GM23338 (cell line): ENCODE measurements at regions not wholly inside any gene's neighbourhood (a gene's known extent, or its start where the extent isn't known, plus 50 kb on each side); places are given as distances from the start of the nearest gene placed in this dataset.

ENCODE experiments used
- ATAC-seq: fragments of 200-7000 bp; cut with Tn5 transposase; 3 replicates; pipeline ENCODE4 v1.9.1; 2020
- DNase-seq: peaks from one replicate; pipeline ENCODE4 v3.0.0-alpha.2; 2015; ENCODE audit warnings: low spot score
- H2AFZ ChIP-seq: fragments of 200-600 bp; sonication (generic); 2 replicates; pipeline ENCODE4 v1.8.0; 2016; ENCODE audit warnings: antibody characterized with exemption, mild to moderate bottlenecking, moderate library complexity
- H3F3A ChIP-seq: fragments of 200-600 bp; sonication (generic); replicated peaks from 2 replicates; pipeline ENCODE4 v1.8.0; 2017; ENCODE audit warnings: antibody characterized with exemption, mixed run types, low read depth
- H3K27ac ChIP-seq: fragments of 200-600 bp; sonication (generic); 2 replicates; pipeline ENCODE4 v1.6.1; 2016; ENCODE audit warnings: low read depth
- H3K27me3 ChIP-seq: fragments of 200-600 bp; sonication (generic); 2 replicates; pipeline ENCODE4 v1.8.0; 2016; ENCODE audit warnings: mild to moderate bottlenecking, mixed run types, moderate library complexity; ENCODE audit not compliant: insufficient read depth
- H3K36me3 ChIP-seq: fragments of 200-600 bp; sonication (generic); 2 replicates; pipeline ENCODE4 v1.8.0; 2016; ENCODE audit warnings: mild to moderate bottlenecking; ENCODE audit not compliant: insufficient read depth
- H3K4me1 ChIP-seq: fragments of 200-600 bp; sonication (generic); 2 replicates; pipeline ENCODE4 v1.8.0; 2016; ENCODE audit warnings: mild to moderate bottlenecking, moderate library complexity; ENCODE audit not compliant: insufficient read depth
- H3K4me2 ChIP-seq: fragments of 200-600 bp; sonication (generic); 2 replicates; pipeline ENCODE4 v1.7.1; 2017; ENCODE audit warnings: mixed run types
- H3K4me3 ChIP-seq: fragments of 200-600 bp; sonication (generic); 2 replicates; pipeline ENCODE4 v1.6.1; 2016; ENCODE audit warnings: mixed run types
- H3K79me2 ChIP-seq: fragments of 200-600 bp; sonication (generic); replicated peaks from 2 replicates; pipeline ENCODE4 v1.8.0; 2017; ENCODE audit warnings: mild to moderate bottlenecking; ENCODE audit not compliant: insufficient read depth
- H3K9me2 ChIP-seq: fragments of 200-600 bp; sonication (generic); 2 replicates; pipeline ENCODE4 v1.8.0; 2017; ENCODE audit not compliant: insufficient read depth
- H4K20me1 ChIP-seq: fragments of 200-600 bp; sonication (generic); replicated peaks from 2 replicates; pipeline ENCODE4 v1.8.0; 2017; ENCODE audit warnings: mild to moderate bottlenecking; ENCODE audit not compliant: insufficient read depth
- H3K27ac Mint-ChIP-seq: 2 replicates; pipeline ENCODE4 v1.8.0; 2020; ENCODE audit warnings: inconsistent platforms, mild to moderate bottlenecking, moderate library complexity, mixed read lengths
- H3K27me3 Mint-ChIP-seq: 3 replicates; pipeline ENCODE4 v1.8.0; 2022; ENCODE audit warnings: low read depth, mild to moderate bottlenecking, moderate library complexity, mixed read lengths, inconsistent platforms; ENCODE audit not compliant: insufficient read depth, poor library complexity
- H3K36me3 Mint-ChIP-seq: 3 replicates; pipeline ENCODE4 v1.8.0; 2021; ENCODE audit warnings: low read depth, mild to moderate bottlenecking, inconsistent platforms, moderate library complexity, mixed read lengths
- H3K4me1 Mint-ChIP-seq: 3 replicates; pipeline ENCODE4 v1.8.0; 2020; ENCODE audit warnings: mild to moderate bottlenecking, inconsistent platforms, mixed read lengths
- H3K4me3 Mint-ChIP-seq: 3 replicates; pipeline ENCODE4 v1.8.0; 2021; ENCODE audit warnings: moderate library complexity, mild to moderate bottlenecking, inconsistent platforms, mixed read lengths
- H3K9me3 Mint-ChIP-seq: 3 replicates; pipeline ENCODE4 v1.8.0; 2020; ENCODE audit warnings: moderate library complexity, mild to moderate bottlenecking, inconsistent platforms, mixed read lengths
- CREB1 ChIP-seq: fragments of 250-450 bp; sonication (Bioruptor Pico); IDR thresholded peaks from 2 replicates; pipeline ENCODE4 v1.5.0; 2020; ENCODE audit warnings: low read depth, mild to moderate bottlenecking, moderate library complexity
- EZH2 ChIP-seq: fragments of 200-600 bp; sonication (generic); IDR thresholded peaks from one replicate; pipeline ENCODE4 v1.8.0; 2017; ENCODE audit warnings: antibody characterized with exemption, mild to moderate bottlenecking, low read depth; ENCODE audit not compliant: unreplicated experiment
- EZH2phosphoT487 ChIP-seq: fragments of 200-600 bp; sonication (generic); IDR thresholded peaks from one replicate; pipeline ENCODE4 v1.8.1; 2018; ENCODE audit warnings: antibody characterized with exemption; ENCODE audit not compliant: unreplicated experiment
- JUNB ChIP-seq: IDR thresholded peaks from one replicate; pipeline ENCODE4 v1.6.1; 2016; ENCODE audit warnings: antibody characterized with exemption; ENCODE audit not compliant: unreplicated experiment
- NANOG ChIP-seq: IDR thresholded peaks from 2 replicates; pipeline ENCODE4 v1.6.1; 2016; ENCODE audit warnings: antibody characterized with exemption, borderline replicate concordance
- POLR2AphosphoS5 ChIP-seq: IDR thresholded peaks from 2 replicates; pipeline ENCODE4 v1.6.1; 2016; ENCODE audit warnings: antibody characterized with exemption, low read depth
- STAT1 ChIP-seq: IDR thresholded peaks from one replicate; pipeline ENCODE4 v1.6.1; 2016; ENCODE audit warnings: antibody characterized with exemption; ENCODE audit not compliant: unreplicated experiment
- ZNF114 ChIP-seq: fragments of 250-450 bp; sonication (Bioruptor Pico); IDR thresholded peaks from 2 replicates; pipeline ENCODE4 v1.5.0; 2020; ENCODE audit warnings: mild to moderate bottlenecking, moderate library complexity
- ZNF331 ChIP-seq: fragments of 250-450 bp; sonication (Bioruptor Pico); IDR thresholded peaks from 2 replicates; pipeline ENCODE4 v1.5.0; 2020; ENCODE audit warnings: low read depth, mild to moderate bottlenecking, moderate library complexity
- TF ChIP-seq, protein P1 (sequence below): fragments of 250-450 bp; sonication (Bioruptor Pico); IDR thresholded peaks from 2 replicates; pipeline ENCODE4 v1.5.0; 2020; ENCODE audit warnings: mild to moderate bottlenecking, moderate library complexity
- TF ChIP-seq, protein P2 (sequence below): IDR thresholded peaks from one replicate; pipeline ENCODE4 v1.6.1; 2018; ENCODE audit warnings: antibody characterized with exemption; ENCODE audit not compliant: unreplicated experiment
- TF ChIP-seq, protein P3 (sequence below): IDR thresholded peaks from 2 replicates; pipeline ENCODE4 v1.6.1; 2016; ENCODE audit warnings: antibody characterized with exemption
- TF ChIP-seq, protein P4 (sequence below), 2 experiments: fragments of 200-600 bp in 1 of 2; sonication (generic) in 1 of 2; conservative IDR thresholded peaks; 2 replicates each; pipeline versions ENCODE4 v1.5.1 to v1.6.1; 2016 to 2017; ENCODE audit warnings: antibody characterized with exemption in 2 of 2, low read depth in 2 of 2, mild to moderate bottlenecking in 2 of 2, moderate library complexity in 1 of 2

DNA sequence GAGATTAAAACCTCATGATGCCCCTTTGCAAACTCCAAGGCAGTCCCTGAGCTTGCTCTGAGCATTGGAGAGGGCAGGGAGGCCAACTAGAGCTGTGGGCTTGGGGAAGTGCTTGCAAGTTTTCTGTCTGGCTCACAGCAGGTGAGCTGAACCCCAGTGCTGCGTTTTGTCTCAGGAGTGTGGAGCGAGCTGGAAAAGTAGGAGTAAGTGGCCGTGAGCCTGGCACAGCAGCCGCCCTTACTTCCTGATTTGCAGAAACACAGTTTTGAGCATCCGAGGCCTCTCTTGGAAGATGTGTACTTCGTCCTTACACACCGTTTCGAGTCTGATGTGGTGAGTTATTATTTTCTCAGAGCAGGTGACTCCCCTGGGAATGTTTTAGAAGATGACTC lies 221.2 kb upstream of the C1orf174 start (continued):
- TF ChIP-seq, protein P1, sequence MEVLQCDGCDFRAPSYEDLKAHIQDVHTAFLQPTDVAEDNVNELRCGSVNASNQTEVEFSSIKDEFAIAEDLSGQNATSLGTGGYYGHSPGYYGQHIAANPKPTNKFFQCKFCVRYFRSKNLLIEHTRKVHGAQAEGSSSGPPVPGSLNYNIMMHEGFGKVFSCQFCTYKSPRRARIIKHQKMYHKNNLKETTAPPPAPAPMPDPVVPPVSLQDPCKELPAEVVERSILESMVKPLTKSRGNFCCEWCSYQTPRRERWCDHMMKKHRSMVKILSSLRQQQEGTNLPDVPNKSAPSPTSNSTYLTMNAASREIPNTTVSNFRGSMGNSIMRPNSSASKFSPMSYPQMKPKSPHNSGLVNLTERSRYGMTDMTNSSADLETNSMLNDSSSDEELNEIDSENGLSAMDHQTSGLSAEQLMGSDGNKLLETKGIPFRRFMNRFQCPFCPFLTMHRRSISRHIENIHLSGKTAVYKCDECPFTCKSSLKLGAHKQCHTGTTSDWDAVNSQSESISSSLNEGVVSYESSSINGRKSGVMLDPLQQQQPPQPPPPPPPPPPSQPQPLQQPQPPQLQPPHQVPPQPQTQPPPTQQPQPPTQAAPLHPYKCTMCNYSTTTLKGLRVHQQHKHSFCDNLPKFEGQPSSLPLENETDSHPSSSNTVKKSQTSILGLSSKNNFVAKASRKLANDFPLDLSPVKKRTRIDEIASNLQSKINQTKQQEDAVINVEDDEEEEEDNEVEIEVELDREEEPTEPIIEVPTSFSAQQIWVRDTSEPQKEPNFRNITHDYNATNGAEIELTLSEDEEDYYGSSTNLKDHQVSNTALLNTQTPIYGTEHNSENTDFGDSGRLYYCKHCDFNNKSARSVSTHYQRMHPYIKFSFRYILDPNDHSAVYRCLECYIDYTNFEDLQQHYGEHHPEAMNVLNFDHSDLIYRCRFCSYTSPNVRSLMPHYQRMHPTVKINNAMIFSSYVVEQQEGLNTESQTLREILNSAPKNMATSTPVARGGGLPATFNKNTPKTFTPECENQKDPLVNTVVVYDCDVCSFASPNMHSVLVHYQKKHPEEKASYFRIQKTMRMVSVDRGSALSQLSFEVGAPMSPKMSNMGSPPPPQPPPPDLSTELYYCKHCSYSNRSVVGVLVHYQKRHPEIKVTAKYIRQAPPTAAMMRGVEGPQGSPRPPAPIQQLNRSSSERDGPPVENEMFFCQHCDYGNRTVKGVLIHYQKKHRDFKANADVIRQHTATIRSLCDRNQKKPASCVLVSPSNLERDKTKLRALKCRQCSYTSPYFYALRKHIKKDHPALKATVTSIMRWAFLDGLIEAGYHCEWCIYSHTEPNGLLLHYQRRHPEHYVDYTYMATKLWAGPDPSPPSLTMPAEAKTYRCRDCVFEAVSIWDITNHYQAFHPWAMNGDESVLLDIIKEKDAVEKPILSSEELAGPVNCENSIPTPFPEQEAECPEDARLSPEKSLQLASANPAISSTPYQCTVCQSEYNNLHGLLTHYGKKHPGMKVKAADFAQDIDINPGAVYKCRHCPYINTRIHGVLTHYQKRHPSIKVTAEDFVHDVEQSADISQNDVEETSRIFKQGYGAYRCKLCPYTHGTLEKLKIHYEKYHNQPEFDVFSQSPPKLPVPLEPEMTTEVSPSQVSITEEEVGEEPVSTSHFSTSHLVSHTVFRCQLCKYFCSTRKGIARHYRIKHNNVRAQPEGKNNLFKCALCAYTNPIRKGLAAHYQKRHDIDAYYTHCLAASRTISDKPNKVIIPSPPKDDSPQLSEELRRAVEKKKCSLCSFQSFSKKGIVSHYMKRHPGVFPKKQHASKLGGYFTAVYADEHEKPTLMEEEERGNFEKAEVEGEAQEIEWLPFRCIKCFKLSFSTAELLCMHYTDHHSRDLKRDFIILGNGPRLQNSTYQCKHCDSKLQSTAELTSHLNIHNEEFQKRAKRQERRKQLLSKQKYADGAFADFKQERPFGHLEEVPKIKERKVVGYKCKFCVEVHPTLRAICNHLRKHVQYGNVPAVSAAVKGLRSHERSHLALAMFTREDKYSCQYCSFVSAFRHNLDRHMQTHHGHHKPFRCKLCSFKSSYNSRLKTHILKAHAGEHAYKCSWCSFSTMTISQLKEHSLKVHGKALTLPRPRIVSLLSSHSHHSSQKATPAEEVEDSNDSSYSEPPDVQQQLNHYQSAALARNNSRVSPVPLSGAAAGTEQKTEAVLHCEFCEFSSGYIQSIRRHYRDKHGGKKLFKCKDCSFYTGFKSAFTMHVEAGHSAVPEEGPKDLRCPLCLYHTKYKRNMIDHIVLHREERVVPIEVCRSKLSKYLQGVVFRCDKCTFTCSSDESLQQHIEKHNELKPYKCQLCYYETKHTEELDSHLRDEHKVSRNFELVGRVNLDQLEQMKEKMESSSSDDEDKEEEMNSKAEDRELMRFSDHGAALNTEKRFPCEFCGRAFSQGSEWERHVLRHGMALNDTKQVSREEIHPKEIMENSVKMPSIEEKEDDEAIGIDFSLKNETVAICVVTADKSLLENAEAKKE (CRISPR knock-in tag): no peak
- no peak for TF ChIP-seq POLR2AphosphoS5
- no peak for TF ChIP-seq EZH2phosphoT487

DNA sequence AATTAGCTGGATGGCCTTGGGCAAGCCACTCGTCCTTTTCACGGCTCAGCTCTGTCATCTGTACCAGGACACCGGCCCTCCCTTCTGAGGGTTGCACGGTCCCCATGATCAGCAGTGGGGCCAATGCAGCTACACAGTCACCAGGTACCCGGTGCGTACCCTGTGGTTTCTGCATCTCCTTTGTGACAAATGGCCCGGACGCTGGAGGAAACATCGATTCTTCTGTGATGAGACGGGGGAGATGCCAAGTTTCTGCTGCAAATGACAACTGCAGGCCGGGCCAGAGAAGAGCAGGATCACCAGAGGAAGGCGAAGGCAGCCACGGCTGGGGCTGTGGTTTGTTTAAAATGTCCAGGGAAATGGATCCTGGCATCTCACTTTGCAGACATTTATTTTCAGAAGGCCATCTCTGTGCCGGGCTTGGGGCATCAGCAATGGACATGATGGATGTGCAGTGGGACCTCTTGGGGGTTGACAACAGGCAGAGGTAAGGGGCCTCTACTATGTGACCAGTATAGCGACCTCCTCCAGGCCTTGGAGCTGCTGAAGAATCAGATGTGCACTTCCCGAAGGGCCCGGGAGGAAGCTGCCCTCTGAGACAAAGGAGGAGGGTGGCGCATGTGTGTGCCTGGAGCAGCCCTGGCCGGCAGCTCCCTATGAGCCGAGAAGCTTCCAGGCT lies 221.9 kb upstream of the C1orf174 start:
- no peak overlapping the region for H3K4me3 Mint-ChIP-seq
- H3K4me2 ChIP-seq: no peak overlapping the region
- no peaks in the 10 kb centered on the region; the same call in 1 of the 2 replicates for H3K36me3 ChIP-seq
- H3K27me3 ChIP-seq: no peaks in the 10 kb centered on the region
- no peaks in the 10 kb centered on the region for H3K4me1 ChIP-seq
- no peak overlapping the region for H2AFZ ChIP-seq
- H3K4me1 Mint-ChIP-seq: 0 out of 3 replicates have a peak, but pooled peaks cover 3% of the 10 kb centered on the region
- H3K4me3 ChIP-seq: no peak overlapping the region
- H4K20me1 ChIP-seq: no peaks in the 10 kb centered on the region
- H3K36me3 Mint-ChIP-seq: peaks cover 18% of the 10 kb centered on the region; the same call in 2 of the 3 replicates
- ATAC-seq (no peak), DNase-seq (no peak)
- H3F3A ChIP-seq: no peaks in the 10 kb centered on the region
- H3K9me3 Mint-ChIP-seq: peaks cover 90% of the 10 kb centered on the region
- peaks cover 5% of the 10 kb centered on the region for H3K27me3 Mint-ChIP-seq
- no peaks in the 10 kb centered on the region for H3K9me2 ChIP-seq
- no peak overlapping the region for H3K27ac Mint-ChIP-seq
- no peaks in the 10 kb centered on the region for H3K79me2 ChIP-seq
- H3K27ac ChIP-seq: no peak overlapping the region
- no peak for TF ChIP-seq POLR2AphosphoS5
- TF ChIP-seq, protein P2, sequence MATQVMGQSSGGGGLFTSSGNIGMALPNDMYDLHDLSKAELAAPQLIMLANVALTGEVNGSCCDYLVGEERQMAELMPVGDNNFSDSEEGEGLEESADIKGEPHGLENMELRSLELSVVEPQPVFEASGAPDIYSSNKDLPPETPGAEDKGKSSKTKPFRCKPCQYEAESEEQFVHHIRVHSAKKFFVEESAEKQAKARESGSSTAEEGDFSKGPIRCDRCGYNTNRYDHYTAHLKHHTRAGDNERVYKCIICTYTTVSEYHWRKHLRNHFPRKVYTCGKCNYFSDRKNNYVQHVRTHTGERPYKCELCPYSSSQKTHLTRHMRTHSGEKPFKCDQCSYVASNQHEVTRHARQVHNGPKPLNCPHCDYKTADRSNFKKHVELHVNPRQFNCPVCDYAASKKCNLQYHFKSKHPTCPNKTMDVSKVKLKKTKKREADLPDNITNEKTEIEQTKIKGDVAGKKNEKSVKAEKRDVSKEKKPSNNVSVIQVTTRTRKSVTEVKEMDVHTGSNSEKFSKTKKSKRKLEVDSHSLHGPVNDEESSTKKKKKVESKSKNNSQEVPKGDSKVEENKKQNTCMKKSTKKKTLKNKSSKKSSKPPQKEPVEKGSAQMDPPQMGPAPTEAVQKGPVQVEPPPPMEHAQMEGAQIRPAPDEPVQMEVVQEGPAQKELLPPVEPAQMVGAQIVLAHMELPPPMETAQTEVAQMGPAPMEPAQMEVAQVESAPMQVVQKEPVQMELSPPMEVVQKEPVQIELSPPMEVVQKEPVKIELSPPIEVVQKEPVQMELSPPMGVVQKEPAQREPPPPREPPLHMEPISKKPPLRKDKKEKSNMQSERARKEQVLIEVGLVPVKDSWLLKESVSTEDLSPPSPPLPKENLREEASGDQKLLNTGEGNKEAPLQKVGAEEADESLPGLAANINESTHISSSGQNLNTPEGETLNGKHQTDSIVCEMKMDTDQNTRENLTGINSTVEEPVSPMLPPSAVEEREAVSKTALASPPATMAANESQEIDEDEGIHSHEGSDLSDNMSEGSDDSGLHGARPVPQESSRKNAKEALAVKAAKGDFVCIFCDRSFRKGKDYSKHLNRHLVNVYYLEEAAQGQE: no peak
- TF ChIP-seq EZH2phosphoT487: no peak
- no peak for TF ChIP-seq ZNF331 (CRISPR knock-in tag)
- no peak for TF ChIP-seq EZH2
- TF ChIP-seq JUNB: no peak
- TF ChIP-seq, protein P3, sequence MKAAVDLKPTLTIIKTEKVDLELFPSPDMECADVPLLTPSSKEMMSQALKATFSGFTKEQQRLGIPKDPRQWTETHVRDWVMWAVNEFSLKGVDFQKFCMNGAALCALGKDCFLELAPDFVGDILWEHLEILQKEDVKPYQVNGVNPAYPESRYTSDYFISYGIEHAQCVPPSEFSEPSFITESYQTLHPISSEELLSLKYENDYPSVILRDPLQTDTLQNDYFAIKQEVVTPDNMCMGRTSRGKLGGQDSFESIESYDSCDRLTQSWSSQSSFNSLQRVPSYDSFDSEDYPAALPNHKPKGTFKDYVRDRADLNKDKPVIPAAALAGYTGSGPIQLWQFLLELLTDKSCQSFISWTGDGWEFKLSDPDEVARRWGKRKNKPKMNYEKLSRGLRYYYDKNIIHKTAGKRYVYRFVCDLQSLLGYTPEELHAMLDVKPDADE: no peak
- TF ChIP-seq STAT1: no peak
- no peak for TF ChIP-seq CREB1 (CRISPR knock-in tag)
- TF ChIP-seq NANOG: no peak
- TF ChIP-seq ZNF114 (CRISPR knock-in tag): no peak
- TF ChIP-seq, protein P4, sequence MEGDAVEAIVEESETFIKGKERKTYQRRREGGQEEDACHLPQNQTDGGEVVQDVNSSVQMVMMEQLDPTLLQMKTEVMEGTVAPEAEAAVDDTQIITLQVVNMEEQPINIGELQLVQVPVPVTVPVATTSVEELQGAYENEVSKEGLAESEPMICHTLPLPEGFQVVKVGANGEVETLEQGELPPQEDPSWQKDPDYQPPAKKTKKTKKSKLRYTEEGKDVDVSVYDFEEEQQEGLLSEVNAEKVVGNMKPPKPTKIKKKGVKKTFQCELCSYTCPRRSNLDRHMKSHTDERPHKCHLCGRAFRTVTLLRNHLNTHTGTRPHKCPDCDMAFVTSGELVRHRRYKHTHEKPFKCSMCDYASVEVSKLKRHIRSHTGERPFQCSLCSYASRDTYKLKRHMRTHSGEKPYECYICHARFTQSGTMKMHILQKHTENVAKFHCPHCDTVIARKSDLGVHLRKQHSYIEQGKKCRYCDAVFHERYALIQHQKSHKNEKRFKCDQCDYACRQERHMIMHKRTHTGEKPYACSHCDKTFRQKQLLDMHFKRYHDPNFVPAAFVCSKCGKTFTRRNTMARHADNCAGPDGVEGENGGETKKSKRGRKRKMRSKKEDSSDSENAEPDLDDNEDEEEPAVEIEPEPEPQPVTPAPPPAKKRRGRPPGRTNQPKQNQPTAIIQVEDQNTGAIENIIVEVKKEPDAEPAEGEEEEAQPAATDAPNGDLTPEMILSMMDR (conservative IDR thresholded peaks at IDR 0.05; ENCODE audit: low read depth in 2 of 2): no peak
